ENCODE measurements at regions not wholly inside any gene's neighbourhood (a gene's known extent, or its start where the extent isn't known, plus 50 kb on each side); places are given as distances from the start of the nearest gene placed in this dataset.

GRCh38 chr16:19980632-19981265 is 92.9 kb downstream of the GPR139 start:
- Histone ChIP-seq H3K27me3 (no peaks in the 10 kb centered on the region), H3K9me3 (ENCODE audit: low read depth) (no peaks in the 10 kb centered on the region), H3K27ac (no peak overlapping the region), H3K36me3 (no peaks in the 10 kb centered on the region), H3K4me3 (no peak overlapping the region), H3K4me1 (ENCODE audit: low read depth) (no peaks in the 10 kb centered on the region)
- peak; percentile 34 for TF ChIP-seq CTCF (IDR thresholded peaks at IDR 0.05; ENCODE audit: low read depth, low read length)
- peak; percentile 7 to 25 for DNase-seq (ENCODE audit: low read depth in 1 of 2, low spot score in 1 of 2)

- no peak overlapping the region for H3K4me3 ChIP-seq
- no peak overlapping the region for H3K27ac ChIP-seq
- no peak for DNase-seq (ENCODE audit: low read depth in 1 of 2, low spot score in 1 of 2)
- no peaks in the 10 kb centered on the region for H3K27me3 ChIP-seq
- no peaks in the 10 kb centered on the region for H3K9me3 ChIP-seq (ENCODE audit: low read depth)
- TF ChIP-seq CTCF (IDR thresholded peaks at IDR 0.05; ENCODE audit: low read depth, low read length): no peak
- no peaks in the 10 kb centered on the region for H3K4me1 ChIP-seq (ENCODE audit: low read depth)
- no peaks in the 10 kb centered on the region for H3K36me3 ChIP-seq
Measured at GRCh38 chr16:19979638-19980037, 94.1 kb downstream of the GPR139 start.

- Histone ChIP-seq H3K27ac (no peak overlapping the region), H3K9me3 (ENCODE audit: low read depth) (no peaks in the 10 kb centered on the region), H3K4me1 (ENCODE audit: low read depth) (no peaks in the 10 kb centered on the region), H3K36me3 (no peaks in the 10 kb centered on the region), H3K27me3 (no peaks in the 10 kb centered on the region), H3K4me3 (no peak overlapping the region)
- no peak for TF ChIP-seq CTCF (IDR thresholded peaks at IDR 0.05; ENCODE audit: low read depth, low read length)
- peak in 1 of 2 donors; percentile 16 for DNase-seq (ENCODE audit: low read depth in 1 of 2, low spot score in 1 of 2)
Measured at GRCh38 chr16:19974607-19975006, 90.0 kb upstream of the GPRC5B start.

GRCh38 chr16:19972111-19972510 is 87.5 kb upstream of the GPRC5B start:
- no peaks in the 10 kb centered on the region for H3K9me3 ChIP-seq (ENCODE audit: low read depth)

GRCh38 chr16:19968891-19969683 is 84.4 kb upstream of the GPRC5B start:
- no peak overlapping the region for H3K27ac ChIP-seq
- no peaks in the 10 kb centered on the region for H3K4me1 ChIP-seq (ENCODE audit: low read depth)
- H3K4me3 ChIP-seq: no peak overlapping the region
- no peaks in the 10 kb centered on the region for H3K27me3 ChIP-seq
- no peaks in the 10 kb centered on the region for H3K36me3 ChIP-seq
- no peaks in the 10 kb centered on the region for H3K9me3 ChIP-seq (ENCODE audit: low read depth)
- no peak for DNase-seq (ENCODE audit: low read depth in 1 of 2, low spot score in 1 of 2)
- TF ChIP-seq CTCF (IDR thresholded peaks at IDR 0.05; ENCODE audit: low read depth, low read length): no peak

More at GRCh38 chr16:19972111-19972510, 87.5 kb upstream of the GPRC5B start:
- Histone ChIP-seq H3K4me1 (ENCODE audit: low read depth) (no peaks in the 10 kb centered on the region), H3K27me3 (no peaks in the 10 kb centered on the region), H3K27ac (no peak overlapping the region), H3K36me3 (no peaks in the 10 kb centered on the region), H3K4me3 (no peak overlapping the region)
- TF ChIP-seq CTCF (IDR thresholded peaks at IDR 0.05; ENCODE audit: low read depth, low read length): no peak
- DNase-seq (ENCODE audit: low read depth in 1 of 2, low spot score in 1 of 2): no peak
